ENCODE measurements at regions not wholly inside any gene's neighbourhood (a gene's known extent, or its start where the extent isn't known, plus 50 kb on each side); places are given as distances from the start of the nearest gene placed in this dataset.
A peak's percentile ranks its signal among the peaks of the same experiment; 100 is the strongest.

DNA sequence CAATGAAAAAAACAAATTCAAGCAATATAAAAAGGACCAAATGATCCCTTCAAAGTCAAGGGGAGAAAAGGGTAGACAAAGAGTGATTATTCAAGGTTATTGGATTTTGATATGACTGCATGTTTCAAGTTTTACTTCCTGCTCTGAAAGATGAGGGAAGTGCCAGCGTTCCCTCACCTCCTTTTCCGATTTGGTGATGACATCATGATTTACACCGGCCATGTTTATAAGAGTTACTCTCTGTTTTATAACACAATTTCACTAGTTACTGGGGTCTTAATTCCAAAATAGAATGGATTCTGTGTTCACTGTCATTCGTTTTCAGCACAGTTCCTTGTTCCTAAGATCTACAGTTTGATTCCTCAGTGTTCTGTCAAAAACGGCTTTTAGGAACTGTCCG, 60.5 kb upstream of the CPXM2 start:
- no peaks in the 10 kb centered on the region for H3K36me3 Mint-ChIP-seq (ENCODE audit: insufficient read depth, unreplicated experiment)
- TF ChIP-seq CTCF (IDR thresholded peaks at IDR 0.05; ENCODE audit: unreplicated experiment): no peak
- intact Hi-C loops (cut with micrococcal nuclease): no loop called here
- H3K4me1 Mint-ChIP-seq (ENCODE audit: insufficient read depth, unreplicated experiment): no peaks in the 10 kb centered on the region
- no peak overlapping the region for H3K4me3 Mint-ChIP-seq (ENCODE audit: unreplicated experiment)
- no peaks in the 10 kb centered on the region for H3K9me3 Mint-ChIP-seq (ENCODE audit: unreplicated experiment)
- ChIA-PET POLR2A (interaction anchor here (1.1 kb wide), 1 partner anchor 10 kb away, joined by 5 read pairs; no protein-coding TSS in a partner anchor), CTCF (no interaction called here)
- no peak for DNase-seq (ENCODE audit: unreplicated experiment)
- peaks cover 49% of the 10 kb centered on the region for H3K27me3 Mint-ChIP-seq (ENCODE audit: insufficient read depth, unreplicated experiment)
- no peak overlapping the region for H3K27ac Mint-ChIP-seq (ENCODE audit: low read depth, unreplicated experiment)
- BruUV-seq (replicated peaks): no TSS peak

- TF ChIP-seq CTCF (IDR thresholded peaks at IDR 0.05; ENCODE audit: unreplicated experiment): no peak
- ChIA-PET POLR2A (no interaction called here), CTCF (no interaction called here)
- intact Hi-C loops (cut with micrococcal nuclease): no loop called here
- Mint-ChIP-seq H3K4me1 (ENCODE audit: insufficient read depth, unreplicated experiment) (no peaks in the 10 kb centered on the region), H3K4me3 (ENCODE audit: unreplicated experiment) (no peak overlapping the region), H3K27me3 (ENCODE audit: insufficient read depth, unreplicated experiment) (peaks cover 26% of the 10 kb centered on the region), H3K36me3 (ENCODE audit: insufficient read depth, unreplicated experiment) (no peaks in the 10 kb centered on the region), H3K27ac (ENCODE audit: low read depth, unreplicated experiment) (no peak overlapping the region), H3K9me3 (ENCODE audit: unreplicated experiment) (no peaks in the 10 kb centered on the region)
- no peak for DNase-seq (ENCODE audit: unreplicated experiment)
- no TSS peak for BruUV-seq (replicated peaks)
Observed at GRCh38 chr10:123948030-123948823, 56.6 kb upstream of the CPXM2 start.

- Mint-ChIP-seq H3K4me1 (ENCODE audit: insufficient read depth, unreplicated experiment) (no peaks in the 10 kb centered on the region), H3K9me3 (ENCODE audit: unreplicated experiment) (no peaks in the 10 kb centered on the region), H3K27ac (ENCODE audit: low read depth, unreplicated experiment) (no peak overlapping the region), H3K36me3 (ENCODE audit: insufficient read depth, unreplicated experiment) (no peaks in the 10 kb centered on the region), H3K27me3 (ENCODE audit: insufficient read depth, unreplicated experiment) (no peaks in the 10 kb centered on the region), H3K4me3 (ENCODE audit: unreplicated experiment) (no peak overlapping the region)
- no TSS peak for BruUV-seq (replicated peaks)
- POLR2A ChIA-PET: interaction anchor here (0.7 kb wide), 1 partner anchor 304 kb away, joined by 4 read pairs; no protein-coding TSS in a partner anchor
- intact Hi-C loops (cut with micrococcal nuclease): no loop called here
- no peak for TF ChIP-seq CTCF (IDR thresholded peaks at IDR 0.05; ENCODE audit: unreplicated experiment)
- CTCF ChIA-PET: interaction anchor here (0.6 kb wide), 1 partner anchor 167 kb away, joined by 3 read pairs; no protein-coding TSS in a partner anchor
- DNase-seq (ENCODE audit: unreplicated experiment): peak; percentile 32
Observed at GRCh38 chr10:123945325-123945920, 53.8 kb upstream of the CPXM2 start.

- Mint-ChIP-seq H3K27ac (ENCODE audit: low read depth, unreplicated experiment) (no peak overlapping the region), H3K4me1 (ENCODE audit: insufficient read depth, unreplicated experiment) (no peaks in the 10 kb centered on the region), H3K9me3 (ENCODE audit: unreplicated experiment) (no peaks in the 10 kb centered on the region), H3K4me3 (ENCODE audit: unreplicated experiment) (no peak overlapping the region), H3K36me3 (ENCODE audit: insufficient read depth, unreplicated experiment) (no peaks in the 10 kb centered on the region), H3K27me3 (ENCODE audit: insufficient read depth, unreplicated experiment) (no peaks in the 10 kb centered on the region)
- TF ChIP-seq CTCF (IDR thresholded peaks at IDR 0.05; ENCODE audit: unreplicated experiment): no peak
- ChIA-PET CTCF (interaction anchor here (1.0 kb wide), 1 partner anchor 25 kb away, joined by 3 read pairs; no protein-coding TSS in a partner anchor), POLR2A (no interaction called here)
- intact Hi-C loops (cut with micrococcal nuclease): no loop called here
- DNase-seq (ENCODE audit: unreplicated experiment): no peak
- BruUV-seq (replicated peaks): no TSS peak
Observed at GRCh38 chr10:123944661-123945060, 53.1 kb upstream of the CPXM2 start.

Measured in MCF 10A (cell line).